RPMI8226 (cell line): ENCODE measurements at regions not wholly inside any gene's neighbourhood (a gene's known extent, or its start where the extent isn't known, plus 50 kb on each side); places are given as distances from the start of the nearest gene placed in this dataset.
"Not testable (repeated sequence)": the region's sequence is repeated elsewhere in the genome, so short reads cannot be mapped to it uniquely, and the experiment has no call there.

Experiments used
- DNase-seq: peaks from one replicate; pipeline ENCODE4 v3.0.0-alpha.2; 2015

DNA sequence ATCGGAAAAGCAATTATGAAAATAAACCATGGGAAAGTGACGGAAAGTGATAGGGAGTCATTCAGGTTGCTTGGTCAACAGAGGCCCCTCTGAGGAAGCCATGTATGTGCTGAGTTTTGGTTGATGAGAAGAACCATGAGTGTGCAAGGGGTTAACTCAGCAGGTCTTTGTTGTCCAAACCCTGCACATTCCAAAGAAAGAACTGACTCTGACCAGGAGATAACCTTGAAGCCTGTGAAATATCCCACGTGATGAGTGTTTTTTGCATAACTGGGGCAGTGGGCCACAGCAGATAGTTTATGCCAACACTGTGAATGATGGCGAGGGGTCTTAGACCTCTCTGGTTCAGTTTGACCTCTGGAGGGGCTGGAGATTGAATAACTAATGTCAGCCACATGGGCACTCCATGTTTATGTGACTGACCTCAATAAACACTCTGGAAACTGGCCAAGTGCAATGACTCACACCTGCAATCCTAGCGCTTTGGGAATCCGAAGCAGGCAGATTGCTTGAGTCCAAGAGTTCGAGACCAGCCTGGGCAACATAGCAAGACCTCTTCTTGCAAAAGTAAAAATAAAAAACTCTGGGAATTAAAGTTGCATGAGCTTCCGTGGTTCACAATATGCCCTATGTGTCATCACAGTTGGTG, 154.0 kb upstream of the FOXK1 start:
- DNase-seq = no peak

DNA sequence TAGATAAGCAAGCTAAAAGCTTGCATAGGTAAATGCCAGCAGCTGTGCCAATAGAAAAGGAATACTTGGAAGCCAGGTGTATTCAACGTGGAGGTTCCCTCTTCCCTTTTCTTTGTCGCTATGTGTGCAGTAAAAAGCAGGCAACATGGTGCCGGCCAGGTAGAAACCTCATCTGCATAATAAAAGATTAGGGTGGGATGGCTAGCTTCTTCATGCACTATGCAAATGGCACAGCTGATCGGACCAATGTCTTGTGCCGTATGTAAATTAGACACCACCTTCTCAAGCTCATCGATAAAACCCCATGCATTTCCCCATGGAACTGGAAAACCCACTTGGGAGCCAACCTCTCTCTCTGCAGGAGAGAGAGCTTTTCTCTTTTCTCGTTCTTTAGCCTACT, 150.9 kb upstream of the FOXK1 start:
- DNase-seq = no peak

DNA sequence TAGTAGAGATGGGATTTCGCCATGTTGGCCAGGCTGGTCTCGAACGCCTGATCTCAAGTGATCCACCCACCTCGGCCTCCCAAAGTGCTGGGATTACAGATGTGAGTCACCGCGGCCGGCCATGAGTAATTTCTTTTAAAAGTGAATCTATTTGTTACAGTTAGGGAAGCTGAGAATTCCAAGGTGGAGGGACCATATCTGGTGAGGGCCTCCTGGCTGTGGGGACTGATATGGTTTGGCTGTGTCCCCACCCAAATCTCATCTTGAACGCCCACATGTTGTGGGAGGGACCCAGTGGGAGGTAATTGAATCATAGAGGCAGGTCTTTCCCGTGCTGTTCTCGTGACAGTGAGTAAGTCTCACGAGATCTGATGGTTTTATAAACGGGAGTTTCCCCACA, 148.8 kb upstream of the FOXK1 start:
- DNase-seq = not testable (repeated sequence)

DNA sequence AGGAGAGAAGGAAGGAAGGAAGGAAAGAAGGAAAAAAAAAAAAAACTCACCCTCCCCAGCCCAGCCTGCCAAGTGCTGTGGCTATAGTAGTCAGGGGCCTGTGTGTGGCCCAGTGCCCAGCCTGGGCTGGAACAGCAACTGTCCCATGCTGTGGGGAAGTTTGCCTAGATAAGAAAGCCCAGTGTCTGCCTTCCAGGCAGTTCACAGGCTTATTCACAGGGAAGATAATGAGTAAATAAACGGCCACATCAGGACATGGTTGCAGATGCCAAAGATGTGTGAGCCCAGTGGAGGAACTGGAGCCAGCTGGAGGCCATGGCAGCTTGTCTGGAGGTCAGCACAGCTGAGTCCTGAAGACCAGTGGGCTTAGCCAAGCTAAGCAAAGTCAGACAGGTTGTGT, 132.4 kb upstream of the FOXK1 start:
- DNase-seq = no peak

DNA sequence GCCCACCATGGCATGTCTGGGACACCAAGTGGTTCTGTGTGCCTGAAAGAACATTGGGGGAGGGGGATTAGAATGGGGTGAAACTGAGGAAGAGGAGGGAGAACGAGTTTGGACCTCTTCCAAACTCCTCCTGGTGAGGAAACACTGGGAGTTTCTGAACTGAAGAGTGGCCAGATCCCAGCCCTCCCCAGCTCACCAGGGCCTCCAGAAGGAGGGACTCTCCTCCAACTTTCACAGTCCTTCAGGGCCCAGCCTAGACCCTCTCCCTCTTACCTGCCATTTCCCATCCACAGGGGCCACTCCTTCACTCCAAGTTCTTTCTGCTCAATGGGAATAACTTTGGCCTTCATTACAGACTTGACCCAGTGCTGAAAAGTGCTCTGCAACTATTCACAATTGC, 132.0 kb upstream of the FOXK1 start:
- DNase-seq = no peak

DNA sequence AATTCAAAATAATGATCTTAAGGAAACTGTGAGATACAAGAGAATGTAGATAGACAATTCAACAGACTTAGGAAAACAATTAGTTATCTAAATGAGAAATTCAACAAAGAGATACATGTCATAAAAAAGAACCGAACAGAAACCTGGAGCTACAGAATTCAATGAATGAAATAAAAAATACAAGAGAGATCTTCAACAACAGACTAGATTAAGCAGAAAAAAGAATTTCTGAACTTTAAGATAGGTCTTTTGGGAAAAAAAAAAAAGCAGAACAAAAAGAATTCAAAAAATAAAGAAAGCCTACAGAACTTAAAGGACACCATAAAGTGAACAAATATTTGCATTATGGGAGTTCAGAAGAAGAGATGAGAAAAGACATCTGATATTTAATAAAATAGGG, 129.1 kb upstream of the FOXK1 start:
- DNase-seq = no peak

DNA sequence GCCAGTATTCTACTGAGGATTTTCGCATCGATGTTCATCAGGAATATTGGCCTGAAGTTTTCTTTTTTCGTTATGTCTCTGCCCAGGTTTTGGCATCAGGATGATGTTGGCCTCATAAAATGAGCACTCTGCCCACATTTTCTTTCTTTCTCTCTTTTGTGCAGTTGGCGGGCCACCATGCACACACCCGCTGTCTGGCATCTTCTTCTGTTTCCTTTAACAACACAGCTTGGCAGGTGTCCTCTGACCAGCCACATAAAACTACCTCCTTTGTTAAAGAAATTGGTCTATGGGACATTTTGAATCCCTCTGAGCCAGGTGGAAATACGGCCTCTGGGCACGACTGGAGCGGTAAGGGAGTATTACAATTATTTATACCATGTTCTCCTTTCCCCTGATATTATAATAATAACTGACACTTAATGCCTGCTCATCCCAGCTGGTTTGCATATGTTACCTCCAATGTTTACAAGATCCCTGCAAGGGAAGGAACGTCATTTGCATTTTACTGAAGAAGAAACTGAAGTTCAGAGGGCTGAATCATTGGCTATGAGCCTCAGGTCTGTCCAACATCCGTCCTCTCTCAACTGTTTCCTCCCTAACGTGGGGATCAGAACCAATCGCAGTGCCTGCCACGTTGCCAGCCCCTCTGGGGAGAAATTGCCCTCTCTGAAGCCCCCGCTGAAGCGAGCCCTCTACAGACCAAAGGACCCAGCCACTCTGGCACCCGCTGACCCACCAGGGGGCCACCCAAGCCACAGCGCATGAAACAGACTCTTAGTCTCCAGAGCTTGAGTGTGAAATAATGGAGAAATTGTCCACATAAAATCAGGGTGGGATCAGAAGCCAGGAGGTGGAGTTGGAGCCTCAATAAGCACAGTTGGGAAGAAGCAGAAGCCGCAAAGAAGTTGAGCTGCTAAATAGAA, 125.0 kb upstream of the FOXK1 start:
- DNase-seq = no peak

DNA sequence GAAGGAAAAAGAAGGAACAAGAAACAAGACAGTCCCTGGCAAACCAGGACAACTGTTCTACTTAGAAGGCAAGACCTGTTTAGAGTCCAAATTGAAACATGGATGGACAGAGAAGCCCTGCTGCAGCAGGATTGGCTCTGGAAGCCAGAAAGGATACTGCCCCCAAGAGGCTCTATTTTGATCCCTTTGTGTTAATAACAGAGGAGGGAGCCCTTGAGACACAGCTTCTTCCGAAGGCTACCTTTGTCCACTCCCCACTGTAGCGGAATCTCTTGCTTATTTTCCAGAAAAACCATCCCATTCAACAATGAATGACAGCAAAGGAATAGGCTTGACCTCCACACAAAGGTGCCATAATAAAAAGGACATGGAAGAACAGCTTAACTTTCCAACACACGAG, 120.3 kb upstream of the FOXK1 start:
- no peak for DNase-seq

DNA sequence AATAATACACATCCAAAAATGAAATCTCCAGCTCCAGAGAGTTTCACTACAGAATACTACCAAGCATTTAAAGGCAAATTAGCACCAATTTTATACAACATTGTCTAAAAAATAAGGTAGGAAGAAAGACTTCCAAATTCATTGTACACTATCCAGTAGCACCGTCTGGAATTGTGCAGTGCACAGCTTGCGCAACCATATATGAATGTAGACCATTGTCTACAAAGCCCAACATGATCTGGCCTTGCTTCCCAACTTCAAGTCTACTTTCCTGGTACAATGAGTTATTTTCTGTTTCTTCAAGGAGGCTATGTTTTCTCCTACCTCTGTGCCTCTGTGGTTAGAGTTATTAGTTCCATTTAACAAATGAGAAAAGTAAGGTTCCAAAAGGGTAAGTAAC, 115.4 kb upstream of the FOXK1 start:
- DNase-seq = no peak

DNA sequence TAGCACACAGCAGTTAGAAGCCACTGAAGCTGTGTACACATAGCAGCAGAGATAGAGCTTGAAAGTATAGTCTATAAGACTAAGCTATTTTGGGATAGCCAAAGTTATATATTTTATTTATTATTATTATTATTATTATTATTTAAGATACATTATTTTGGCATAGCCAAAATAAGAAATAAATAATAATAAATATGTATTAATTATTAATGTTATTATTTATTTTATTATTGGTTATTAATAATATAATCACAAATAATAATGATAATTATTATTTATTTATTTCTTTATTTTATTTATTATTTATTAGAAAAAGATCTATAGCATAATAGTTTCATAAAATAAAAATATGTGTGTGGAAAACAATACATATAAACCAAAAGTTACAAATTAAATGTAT, 107.2 kb upstream of the FOXK1 start:
- no peak for DNase-seq

DNA sequence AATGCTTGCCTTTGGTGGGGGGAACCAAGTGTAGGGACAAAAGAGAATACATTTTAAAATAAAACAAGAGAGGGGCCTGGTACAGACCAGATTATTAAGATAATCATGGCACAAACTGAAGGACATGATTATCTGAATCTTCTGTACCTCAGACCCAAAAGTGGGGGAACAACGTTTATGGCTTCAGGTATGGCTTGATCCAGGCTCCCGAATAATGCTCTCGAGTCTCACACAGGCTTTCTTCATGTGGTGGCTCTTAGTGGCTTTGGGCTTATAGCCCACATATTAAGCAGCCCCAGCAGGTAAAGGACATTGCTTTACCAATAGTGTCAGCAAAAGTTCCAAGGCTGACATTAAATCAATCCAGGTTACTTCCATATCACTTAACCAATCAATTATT, 106.8 kb upstream of the FOXK1 start:
- no peak for DNase-seq

DNA sequence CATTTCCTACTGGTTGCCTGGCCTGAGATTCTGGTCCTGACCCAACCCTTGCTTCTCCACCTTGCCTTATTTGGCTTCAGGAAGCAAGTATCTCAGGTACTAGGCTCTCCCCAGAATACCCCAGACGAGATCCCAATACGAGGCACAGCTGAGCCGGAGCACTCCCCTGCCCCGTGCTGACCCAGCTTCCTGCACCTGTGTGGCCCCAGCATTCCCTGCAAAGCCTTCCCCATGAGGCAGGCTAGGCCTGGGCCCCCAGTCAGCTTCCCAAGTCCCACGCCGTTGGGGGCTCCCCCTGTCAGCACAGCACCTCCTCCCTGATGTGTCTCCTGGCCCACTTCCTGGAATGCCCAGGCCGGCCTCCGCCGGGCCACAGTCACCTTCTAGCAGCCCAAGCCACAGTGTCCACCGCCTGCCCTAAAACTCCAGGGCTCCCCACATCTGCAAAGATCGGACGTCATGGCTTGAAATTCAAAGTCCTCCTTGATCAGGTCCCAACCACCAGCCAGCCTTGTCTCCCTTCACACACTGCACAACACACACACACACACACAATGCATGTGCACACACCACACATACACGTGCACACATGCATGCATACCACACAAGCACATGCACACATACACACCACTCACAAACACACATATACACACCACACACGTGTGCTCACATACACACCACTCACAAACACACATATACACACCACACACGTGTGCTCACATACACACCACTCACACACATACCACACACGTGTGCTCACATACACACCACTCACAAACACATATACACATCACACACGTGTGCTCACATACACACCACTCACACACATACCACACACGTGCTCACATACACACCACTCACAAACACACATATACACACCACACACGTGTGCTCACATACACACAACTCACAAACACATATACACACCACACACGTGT, 78.9 kb upstream of the FOXK1 start:
- DNase-seq = no peak

DNA sequence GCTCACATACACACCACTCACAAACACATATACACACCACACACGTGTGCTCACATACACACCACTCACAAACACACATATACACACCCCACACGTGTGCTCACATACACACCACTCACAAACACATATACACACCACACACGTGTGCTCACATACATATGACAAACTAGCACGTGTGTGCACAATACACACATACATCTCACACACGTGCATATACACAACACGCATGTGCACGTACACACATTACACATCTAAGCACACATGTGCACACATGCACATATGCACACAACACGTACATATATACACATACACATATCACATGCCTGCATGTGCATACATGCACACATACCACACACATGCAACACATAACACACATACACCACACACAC, 78.3 kb upstream of the FOXK1 start:
- DNase-seq = no peak

DNA sequence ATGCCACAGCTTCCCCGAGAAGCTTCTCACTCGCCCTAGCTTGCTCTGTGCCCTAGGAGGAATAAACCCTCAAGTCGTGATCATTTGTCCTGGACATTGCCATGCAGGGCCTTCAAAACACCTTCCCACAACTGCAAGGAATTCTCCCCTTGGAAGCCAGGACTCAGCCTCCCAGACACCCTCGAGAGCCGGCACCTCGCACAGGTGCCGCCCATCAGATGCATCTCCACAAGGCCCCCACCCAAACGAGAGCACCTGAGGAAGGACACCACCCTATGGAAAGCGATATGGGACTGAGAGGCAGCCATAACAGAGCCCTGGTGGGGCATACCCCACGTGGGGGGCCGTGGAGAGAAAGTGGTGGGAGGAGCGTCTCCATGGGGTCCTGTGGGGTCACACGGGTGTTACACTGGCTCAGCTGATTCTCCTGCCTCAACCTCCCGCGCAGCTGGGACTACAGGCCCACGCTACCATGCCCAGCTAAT, 77.6 kb upstream of the FOXK1 start:
- no peak for DNase-seq

DNA sequence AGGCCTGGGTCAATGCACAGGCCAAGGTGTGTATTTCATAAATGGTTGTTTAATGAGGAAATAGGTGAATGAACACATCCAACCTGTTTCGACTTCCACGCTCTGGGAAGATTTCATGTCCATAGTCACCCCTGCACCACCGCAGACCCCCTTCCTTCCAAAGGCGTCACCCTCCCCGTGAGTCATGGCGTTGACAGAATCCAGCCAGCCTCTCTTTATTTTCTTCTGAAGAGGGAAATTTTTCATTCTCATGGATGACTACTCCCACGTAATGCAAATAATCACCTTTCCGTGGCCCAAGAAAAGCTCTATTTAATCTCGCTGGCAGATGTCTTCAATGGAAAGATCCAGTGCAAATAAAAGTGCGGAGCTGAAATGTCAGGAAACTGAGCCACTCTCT, 75.3 kb upstream of the FOXK1 start:
- no peak for DNase-seq

DNA sequence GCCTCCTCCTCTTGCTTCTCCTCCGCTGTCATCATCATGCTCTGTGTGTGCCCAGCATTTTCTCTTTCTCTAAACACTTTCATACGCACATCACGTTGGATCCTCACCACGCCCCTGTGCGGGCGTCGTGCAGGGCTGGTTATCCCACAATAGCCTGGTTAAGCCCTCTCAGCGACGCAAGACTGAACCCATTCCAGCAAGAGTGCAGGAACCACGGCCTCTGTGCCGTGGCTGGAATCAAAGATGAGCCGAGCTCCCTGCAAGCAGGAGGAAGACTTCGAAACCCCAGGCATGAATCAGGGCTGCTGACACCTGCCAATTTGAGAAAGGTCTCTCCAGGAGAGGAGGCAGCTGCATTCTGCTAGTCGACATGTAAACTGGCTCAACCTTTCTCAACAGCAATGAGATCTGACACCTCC, 74.8 kb upstream of the FOXK1 start:
- DNase-seq = peak; percentile 7

DNA sequence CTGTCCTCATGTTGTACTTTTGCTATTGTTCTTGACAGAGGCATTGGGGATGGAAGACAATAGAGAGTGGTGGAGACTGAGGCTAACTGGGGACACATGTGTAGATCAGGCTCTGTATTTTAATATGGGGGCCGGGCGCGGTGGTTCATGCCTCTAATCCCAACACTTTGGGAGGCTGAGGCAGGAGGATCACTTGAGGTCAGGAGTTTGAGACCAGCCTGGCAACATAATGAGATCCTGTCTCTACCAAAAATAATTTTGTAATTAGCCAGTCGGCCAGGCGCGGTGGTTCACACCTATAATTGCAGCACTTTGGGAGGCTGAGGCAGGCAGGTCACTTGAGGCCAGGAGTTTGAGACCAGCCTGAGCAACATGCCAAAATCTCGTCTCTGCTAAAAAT, 72.5 kb upstream of the FOXK1 start:
- not testable (repeated sequence) for DNase-seq

DNA sequence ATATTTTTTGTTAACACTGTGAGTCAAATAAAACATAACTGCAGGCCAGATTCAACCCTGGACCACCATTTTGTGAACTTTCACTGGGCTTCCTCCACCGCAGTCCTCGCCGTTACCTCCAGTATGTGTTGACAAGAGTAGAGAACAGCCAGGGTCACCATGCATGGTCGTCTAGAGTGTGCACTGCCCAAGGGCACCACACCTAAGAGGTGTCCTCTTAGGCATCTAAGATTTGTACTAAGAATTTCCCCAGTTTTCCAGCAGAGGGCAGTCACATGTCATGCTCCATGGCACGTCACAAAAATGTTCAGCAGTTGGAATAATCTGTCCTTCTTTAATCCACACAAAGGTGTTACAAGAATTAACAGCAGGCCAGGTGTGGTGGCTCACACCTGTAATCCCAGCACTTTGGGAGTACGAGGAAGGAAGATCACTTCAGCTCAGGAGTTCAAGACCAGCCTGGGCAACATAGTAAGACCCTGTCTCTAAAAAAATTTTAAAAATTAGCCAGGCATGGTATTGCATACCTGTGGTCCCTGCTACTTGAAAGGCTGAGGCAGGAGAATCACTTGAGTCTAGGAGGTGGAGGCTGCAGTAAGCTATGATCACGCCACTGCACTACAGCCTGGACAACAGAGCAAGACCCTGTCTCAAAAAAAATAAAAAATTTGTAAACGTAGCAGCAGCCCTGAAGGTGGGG, 71.2 kb upstream of the FOXK1 start:
- DNase-seq = peak; percentile 79

DNA sequence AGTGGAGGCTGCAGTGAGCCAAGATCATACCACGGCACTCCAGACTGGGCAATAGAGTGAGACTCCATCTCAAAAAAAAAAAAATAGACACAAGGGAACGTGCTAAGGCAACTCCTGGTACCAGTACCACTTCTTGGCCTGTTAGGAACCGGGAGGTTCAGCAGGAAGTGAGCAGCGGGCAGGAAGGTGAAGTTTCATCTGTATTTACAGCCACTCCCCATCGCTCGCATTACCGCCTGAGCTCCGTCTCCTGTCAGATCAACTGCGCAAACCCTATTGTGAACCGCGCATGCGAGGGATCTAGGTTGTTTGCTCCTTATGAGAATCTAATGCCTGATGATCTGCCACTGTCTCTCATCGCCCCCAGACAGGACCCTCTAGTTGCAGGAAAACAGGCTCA, 69.9 kb upstream of the FOXK1 start:
- DNase-seq = no peak

DNA sequence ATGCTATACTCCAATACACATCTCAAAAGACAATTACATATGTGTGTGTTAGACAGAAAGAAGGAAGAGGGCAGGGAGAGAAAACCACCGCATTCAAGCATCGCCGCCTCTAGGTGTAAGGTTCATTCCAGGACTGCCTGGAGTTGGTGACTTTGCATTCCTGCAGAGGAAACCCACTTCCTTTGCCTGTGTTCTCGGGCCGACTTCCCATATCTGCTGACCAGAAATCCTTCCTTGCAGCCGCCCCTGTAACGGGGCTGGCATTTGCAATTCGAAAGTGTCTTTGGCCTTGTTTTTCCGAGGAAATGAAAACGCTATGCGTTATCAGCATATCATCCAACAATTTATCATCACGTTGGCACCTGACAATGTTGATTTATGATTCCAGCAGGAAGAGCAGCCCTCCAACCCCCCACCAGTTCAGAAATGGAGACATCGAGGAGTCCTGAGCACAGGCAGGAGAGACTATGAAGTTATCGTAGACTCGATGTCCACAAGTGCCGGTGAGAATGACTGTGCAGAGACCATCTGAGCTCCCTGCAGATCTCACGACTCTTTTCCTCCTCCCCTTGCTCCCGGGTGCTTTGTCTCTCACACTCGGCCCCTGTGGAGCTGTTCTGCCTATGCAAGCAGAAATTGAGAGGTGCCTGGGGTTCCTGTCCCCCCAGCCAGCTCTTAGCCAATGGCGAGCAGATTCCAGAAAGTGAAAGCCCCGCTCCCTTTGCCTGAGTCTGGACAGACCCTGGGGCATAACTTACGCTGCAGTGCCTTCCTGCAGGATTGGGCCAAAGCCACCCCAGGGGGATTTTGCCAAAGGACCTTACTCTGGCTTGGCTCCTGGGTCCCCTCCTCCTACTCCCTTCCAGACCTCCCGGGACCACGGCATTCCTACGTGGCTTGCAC, 68.9 kb upstream of the FOXK1 start:
- DNase-seq = no peak

DNA sequence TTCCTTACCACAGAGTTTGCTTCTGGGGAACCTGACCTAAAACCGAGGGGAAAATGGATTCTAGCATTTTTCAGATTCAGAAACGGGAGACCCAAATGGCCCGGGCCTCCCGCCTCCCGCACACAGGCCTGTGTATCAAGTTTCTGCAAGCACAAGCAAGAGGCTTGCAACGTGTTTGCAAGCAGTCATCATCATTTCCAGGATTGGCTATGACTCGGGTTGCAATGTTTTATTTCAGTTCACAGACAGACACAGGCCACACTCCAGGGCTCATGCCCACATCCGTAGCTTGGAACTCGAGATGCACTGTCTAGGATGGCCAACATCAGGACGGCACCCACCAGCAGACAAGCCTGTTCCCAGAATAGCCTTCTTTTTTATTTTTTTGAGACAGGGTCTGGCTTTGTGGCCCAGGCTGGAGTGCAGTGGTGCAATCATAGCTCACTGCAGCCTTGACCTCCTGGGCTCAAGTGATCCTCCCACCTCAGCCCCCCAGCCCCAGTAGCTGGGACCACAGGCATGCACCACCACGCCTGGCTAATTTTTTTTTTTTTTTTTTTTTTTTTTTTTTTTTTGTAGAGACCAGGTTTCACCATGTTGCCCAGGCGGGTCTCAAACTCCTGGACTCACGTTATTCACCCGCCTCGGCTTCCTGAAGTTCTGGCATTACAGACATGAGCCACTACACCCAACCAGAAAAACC, 68.1 kb upstream of the FOXK1 start:
- no peak for DNase-seq
